IMR-90 (cell line): ENCODE measurements at regions not wholly inside any gene's neighbourhood (a gene's known extent, or its start where the extent isn't known, plus 50 kb on each side); places are given as distances from the start of the nearest gene placed in this dataset.

Source experiments
- ATAC-seq: fragments of 200-7000 bp; cut with Tn5 transposase; 2 replicates; pipeline ENCODE4 v1.9.1; 2020; ENCODE audit warnings: low read depth, mild to moderate bottlenecking, moderate library complexity
- BruUV-seq: library from RNA; stranded (reverse); fragments of 400-500 nt; replicated peaks from 2 replicates; lab custom pipeline; 2021; lab: Mats Ljungman, UMichigan
- CTCF ChIA-PET: fragments of 300-600 bp; formaldehyde crosslinking; extraction: SDS; loops from one replicate; lab custom pipeline; 2021; ENCODE audit warnings: antibody characterized with exemption; lab: Yijun Ruan, JAX
- POLR2A ChIA-PET: fragments of 300-600 bp; sonication (Branson Sonifier 250); formaldehyde crosslinking; loops from one replicate; lab custom pipeline; 2022; ENCODE audit warnings: antibody characterized with exemption; ENCODE audit not compliant: unreplicated experiment; lab: Charles Lee
- DNase-seq: peaks from one replicate; pipeline ENCODE4 v3.0.0; 2013
- H2AFZ ChIP-seq: replicated peaks from 2 replicates; pipeline ENCODE3; 2013; ENCODE audit warnings: low read length, mild to moderate bottlenecking; ENCODE audit not compliant: poor library complexity
- H2AK5ac ChIP-seq: 2 replicates; pipeline ENCODE4 v1.6.1; 2013; ENCODE audit warnings: low read depth, low read length, inconsistent platforms
- H2AK9ac ChIP-seq: replicated peaks from 2 replicates; pipeline ENCODE3; 2013; ENCODE audit warnings: mild to moderate bottlenecking, low read depth, low read length, moderate library complexity; ENCODE audit not compliant: poor library complexity
- H2BK120ac ChIP-seq: 2 replicates; pipeline ENCODE4 v1.6.1; 2013; ENCODE audit warnings: low read depth, low read length, inconsistent platforms
- H2BK15ac ChIP-seq: 3 replicates; pipeline ENCODE4 v1.6.1; 2013; ENCODE audit warnings: low read depth, low read length, inconsistent platforms
- H2BK20ac ChIP-seq: 2 replicates; pipeline ENCODE4 v1.6.1; 2013; ENCODE audit warnings: low read depth, mild to moderate bottlenecking, inconsistent platforms, low read length, moderate library complexity
- H2BK5ac ChIP-seq: 2 replicates; pipeline ENCODE4 v1.6.1; 2013; ENCODE audit warnings: mild to moderate bottlenecking, low read depth, low read length, inconsistent platforms; ENCODE audit not compliant: poor library complexity, severe bottlenecking
- H3K14ac ChIP-seq: replicated peaks from 2 replicates; pipeline ENCODE4 v1.6.1; 2013; ENCODE audit warnings: low read depth, low read length, inconsistent platforms
- H3K18ac ChIP-seq: 2 replicates; pipeline ENCODE4 v1.6.1; 2013; ENCODE audit warnings: low read depth, low read length, control low read depth
- H3K23ac ChIP-seq: 2 replicates; pipeline ENCODE4 v1.6.1; 2013; ENCODE audit warnings: low read depth, low read length, inconsistent platforms
- H3K27ac ChIP-seq: 2 replicates; pipeline ENCODE4 v1.5.1; 2013; ENCODE audit warnings: mild to moderate bottlenecking, control low read depth, low read length; ENCODE audit not compliant: insufficient read depth
- H3K27me3 ChIP-seq: 2 replicates; pipeline ENCODE4 v1.6.1; 2013; ENCODE audit warnings: low read length; ENCODE audit not compliant: control insufficient read depth, insufficient read depth
- H3K36me3 ChIP-seq: 2 replicates; pipeline ENCODE4 v1.6.1; 2013; ENCODE audit warnings: low read length, mixed read lengths; ENCODE audit not compliant: control insufficient read depth, insufficient read depth
- H3K4ac ChIP-seq: 2 replicates; pipeline ENCODE4 v1.6.1; 2013; ENCODE audit warnings: low read depth, low read length, inconsistent platforms
- H3K4me1 ChIP-seq: 2 replicates; pipeline ENCODE4 v1.6.1; 2013; ENCODE audit warnings: low read length, mixed read lengths; ENCODE audit not compliant: control insufficient read depth, insufficient read depth
- H3K4me2 ChIP-seq: 2 replicates; pipeline ENCODE4 v1.6.1; 2013; ENCODE audit warnings: low read depth, mild to moderate bottlenecking, control low read depth, low read length, moderate library complexity
- H3K4me3 ChIP-seq: 2 replicates; pipeline ENCODE4 v1.5.1; 2013; ENCODE audit warnings: low read depth, mild to moderate bottlenecking, control low read depth, low read length, moderate library complexity; ENCODE audit not compliant: insufficient read depth
- H3K56ac ChIP-seq: 2 replicates; pipeline ENCODE4 v1.6.1; 2013; ENCODE audit warnings: low read length, inconsistent platforms; ENCODE audit not compliant: insufficient read depth; ENCODE audit errors: extremely low read depth
- H3K79me1 ChIP-seq, 2 experiments: 2 replicates each; pipeline ENCODE4 v1.6.1; 2013; ENCODE audit warnings: low read length in 2 of 2, inconsistent platforms in 1 of 2, low read depth in 1 of 2
- H3K9ac ChIP-seq: 2 replicates; pipeline ENCODE4 v1.6.1; 2013; ENCODE audit warnings: low read depth, low read length, control low read depth
- H3K9me1 ChIP-seq: 2 replicates; pipeline ENCODE4 v1.6.1; 2013; ENCODE audit warnings: low read length, inconsistent platforms; ENCODE audit not compliant: insufficient read depth
- H3K9me3 ChIP-seq: 2 replicates; pipeline ENCODE4 v1.6.1; 2013; ENCODE audit warnings: low read length; ENCODE audit not compliant: control insufficient read depth, insufficient read depth
- H4K20me1 ChIP-seq: 2 replicates; pipeline ENCODE4 v1.6.1; 2013; ENCODE audit warnings: low read length, inconsistent platforms; ENCODE audit not compliant: insufficient read depth
- H4K5ac ChIP-seq: 2 replicates; pipeline ENCODE4 v1.6.1; 2013; ENCODE audit warnings: mild to moderate bottlenecking, low read depth, low read length, control low read depth
- H4K8ac ChIP-seq, 2 experiments: 2 replicates each; pipeline ENCODE4 v1.6.1; 2013; ENCODE audit warnings: low read depth in 2 of 2, low read length in 2 of 2, control low read depth in 1 of 2, inconsistent platforms in 1 of 2
- H4K91ac ChIP-seq: 2 replicates; pipeline ENCODE4 v1.6.1; 2013; ENCODE audit warnings: low read depth, low read length, inconsistent platforms; ENCODE audit not compliant: insufficient read depth
- BHLHE40 ChIP-seq: fragments of 150-350 bp; IDR thresholded peaks from 2 replicates; pipeline ENCODE4 v1.6.1; 2016; ENCODE audit warnings: mild to moderate bottlenecking, low read depth, low read length
- CHD1 ChIP-seq: IDR thresholded peaks from 2 replicates; pipeline ENCODE4 v1.6.1; 2012; ENCODE audit warnings: low read depth, low read length, improper control_type of control experiment
- CTCF ChIP-seq: conservative IDR thresholded peaks from 2 replicates; pipeline ENCODE4 v1.5.1; 2012; ENCODE audit warnings: mild to moderate bottlenecking, low read depth, low read length, improper control_type of control experiment
- FOS ChIP-seq: fragments of 150-350 bp; IDR thresholded peaks from 2 replicates; pipeline ENCODE4 v1.6.1; 2016; ENCODE audit warnings: low read depth, low read length
- MAFK ChIP-seq: IDR thresholded peaks from 2 replicates; pipeline ENCODE4 v1.6.1; 2012; ENCODE audit warnings: low read depth, low read length, improper control_type of control experiment
- MAZ ChIP-seq: IDR thresholded peaks from 2 replicates; pipeline ENCODE4 v1.6.1; 2012; ENCODE audit warnings: low read depth, mild to moderate bottlenecking, low read length, improper control_type of control experiment, moderate library complexity, borderline replicate concordance
- MXI1 ChIP-seq: IDR thresholded peaks from 2 replicates; pipeline ENCODE4 v1.6.1; 2012; ENCODE audit warnings: low read depth, mild to moderate bottlenecking, low read length, moderate library complexity, borderline replicate concordance
- NFE2L2 ChIP-seq: fragments of 150-350 bp; IDR thresholded peaks from 2 replicates; pipeline ENCODE4 v1.6.1; 2016; ENCODE audit warnings: low read depth, mild to moderate bottlenecking, low read length
- POLR2A ChIP-seq: IDR thresholded peaks from 2 replicates; pipeline ENCODE4 v1.6.1; 2012; ENCODE audit warnings: mild to moderate bottlenecking, low read depth, low read length
- RAD21 ChIP-seq: IDR thresholded peaks from 2 replicates; pipeline ENCODE4 v1.6.1; 2012; ENCODE audit warnings: low read length, improper control_type of control experiment
- USF2 ChIP-seq: fragments of 150-350 bp; IDR thresholded peaks from 2 replicates; pipeline ENCODE4 v1.6.1; 2017; ENCODE audit warnings: mild to moderate bottlenecking, antibody characterized with exemption, low read length, low read depth
- whole genome bisulfite sequencing, 2 experiments: methylation state at CpG; one replicate each; pipeline versions ENCODE4 v1.1.5 to v1.1.7; 2013; ENCODE audit warnings: missing lambda C conversion rate in 2 of 2; ENCODE audit not compliant: insufficient read length in 1 of 2; ENCODE audit errors: extremely low coverage in 2 of 2; 5-methylcytosine and 5-hydroxymethylcytosine counted together
- dilution Hi-C: fragments of 300-500 bp; cut with HindIII; formaldehyde crosslinking; loops from one replicate; pipeline ENCODE4 v1.14.3; 2018; ENCODE audit warnings: low sequenced_read_pairs; ENCODE audit not compliant: unreplicated experiment
- in situ Hi-C: fragments of 300-500 bp; cut with MboI; formaldehyde crosslinking; loops from 3 replicates; pipeline ENCODE4 v1.14.3; 2019; ENCODE audit warnings: low sequenced_read_pairs, inconsistent platforms, mixed read lengths
- intact Hi-C: fragments of 100-400 bp; cut with micrococcal nuclease; formaldehyde crosslinking; loops from 2 replicates; pipeline ENCODE4 v1.10.0; 2022

GRCh38 chr2:236644502-236644911 is 74.9 kb downstream of the ACKR3 start:
- Histone ChIP-seq H3K23ac (no peak overlapping the region), H3K4me3 (no peak overlapping the region), H2BK120ac (peak overlapping the region; percentile 98; the same call in 1 of the 2 replicates), H3K56ac (no peak overlapping the region), H2AK5ac (peak overlapping the region; percentile 48; the same call in 1 of the 2 replicates), H2AK9ac (no peak overlapping the region), H3K4me2 (no peak overlapping the region), H4K91ac (peak overlapping the region; percentile 33; the same call in 1 of the 2 replicates), H3K14ac (no peak overlapping the region), H3K9ac (no peak overlapping the region), H3K9me1 (no peaks in the 10 kb centered on the region), H2BK15ac (no peak overlapping the region), H3K79me1 (no peaks in the 10 kb centered on the region), H3K9me3 (peaks cover 12% of the 10 kb centered on the region; the same call in 1 of the 2 replicates), H3K4me1 (peaks cover 9% of the 10 kb centered on the region), H2BK5ac (no peak overlapping the region), H4K5ac (no peak overlapping the region), H3K27ac (no peak overlapping the region), H2BK20ac (no peak overlapping the region), H4K8ac (no peak overlapping the region; a peak in 1 of 4 replicates), H3K4ac (peak overlapping the region; percentile 7; the same call in 1 of the 2 replicates), H3K18ac (peak overlapping the region; percentile 79; the same call in 1 of the 2 replicates), H3K36me3 (no peaks in the 10 kb centered on the region), H4K20me1 (no peaks in the 10 kb centered on the region), H2AFZ (no peak overlapping the region), H3K27me3 (no peaks in the 10 kb centered on the region)
- dilution Hi-C loops = no loop called here
- TF ChIP-seq USF2 (no peak), NFE2L2 (no peak), CTCF (no peak), FOS (no peak), MXI1 (no peak), RAD21 (no peak), CHD1 (no peak), BHLHE40 (no peak), MAFK (no peak), POLR2A (no peak), MAZ (no peak)
- DNase-seq = no peak
- 55% methylated on average over 4 of the region's 4 CpGs; no CpG with 5 or more reads in 1 of the 2 experiments for WGBS, 2 experiments
- CTCF ChIA-PET = no interaction called here
- in situ Hi-C loops = no loop called here
- BruUV-seq = no TSS peak
- POLR2A ChIA-PET = no interaction called here
- intact Hi-C loops = no loop called here
- no peak for ATAC-seq
